ENCODE measurements at regions not wholly inside any gene's neighbourhood (a gene's known extent, or its start where the extent isn't known, plus 50 kb on each side); places are given as distances from the start of the nearest gene placed in this dataset.

DNA sequence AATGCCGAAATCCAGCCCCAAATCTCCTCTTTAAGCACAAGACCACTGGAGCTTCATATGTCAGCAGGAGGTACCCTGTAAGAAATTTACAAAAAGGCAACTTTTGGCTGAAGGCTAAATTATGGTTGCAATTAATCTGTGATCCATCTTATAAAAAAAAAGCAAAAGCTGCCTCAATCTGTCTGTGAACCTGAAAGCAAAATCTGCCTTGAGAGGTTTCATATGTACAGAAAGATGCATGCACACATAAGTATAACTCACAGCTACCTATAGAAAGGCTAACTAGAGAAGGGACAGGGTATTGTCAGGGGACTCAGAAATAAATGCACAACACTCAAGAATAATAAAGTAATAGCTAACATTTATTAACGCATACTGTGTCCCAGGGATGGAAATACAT lies 964.2 kb upstream of the ADGRL2 start:
- H3K9me3 ChIP-seq = no peaks in the 10 kb centered on the region
- TF ChIP-seq POLR2A (IDR thresholded peaks at IDR 0.05) (no peak), CTCF (IDR thresholded peaks at IDR 0.05) (no peak)
- intact Hi-C loops (cut with DNase I) = no loop called here
- no peak for DNase-seq
- H3K4me1 ChIP-seq = no peaks in the 10 kb centered on the region
- H3K27me3 ChIP-seq = no peaks in the 10 kb centered on the region
- 92 to 96% methylated on average over 2 of the region's 2 CpGs for WGBS, 2 donors
- no peak overlapping the region for H3K4me3 ChIP-seq
- H3K36me3 ChIP-seq = no peaks in the 10 kb centered on the region
- H3K27ac ChIP-seq = no peak overlapping the region

- WGBS, 2 donors = 66 to 68% methylated on average over 3 of the region's 3 CpGs
- H3K4me3 ChIP-seq = no peak overlapping the region
- H3K4me1 ChIP-seq = no peaks in the 10 kb centered on the region
- DNase-seq = no peak
- no peaks in the 10 kb centered on the region for H3K9me3 ChIP-seq
- H3K27ac ChIP-seq = no peak overlapping the region
- intact Hi-C loops (cut with DNase I) = no loop called here
- no peaks in the 10 kb centered on the region for H3K36me3 ChIP-seq
- H3K27me3 ChIP-seq = no peaks in the 10 kb centered on the region
- no peak for TF ChIP-seq CTCF (IDR thresholded peaks at IDR 0.05)
These were observed 973.1 kb upstream of the ADGRL2 start for GRCh38 chr1:80827666-80828065.

GRCh38 chr1:80825067-80825466 lies 975.7 kb upstream of the ADGRL2 start:
- 66 to 78% methylated on average over 5 of the region's 5 CpGs for WGBS, 2 donors
- Histone ChIP-seq H3K9me3 (no peaks in the 10 kb centered on the region), H3K27ac (no peak overlapping the region), H3K36me3 (no peaks in the 10 kb centered on the region), H3K4me3 (no peak overlapping the region), H3K27me3 (no peaks in the 10 kb centered on the region), H3K4me1 (no peaks in the 10 kb centered on the region)
- DNase-seq = no peak
- TF ChIP-seq CTCF (IDR thresholded peaks at IDR 0.05) (no peak), POLR2A (IDR thresholded peaks at IDR 0.05) (no peak)
- intact Hi-C loops (cut with DNase I) = no loop called here

DNA sequence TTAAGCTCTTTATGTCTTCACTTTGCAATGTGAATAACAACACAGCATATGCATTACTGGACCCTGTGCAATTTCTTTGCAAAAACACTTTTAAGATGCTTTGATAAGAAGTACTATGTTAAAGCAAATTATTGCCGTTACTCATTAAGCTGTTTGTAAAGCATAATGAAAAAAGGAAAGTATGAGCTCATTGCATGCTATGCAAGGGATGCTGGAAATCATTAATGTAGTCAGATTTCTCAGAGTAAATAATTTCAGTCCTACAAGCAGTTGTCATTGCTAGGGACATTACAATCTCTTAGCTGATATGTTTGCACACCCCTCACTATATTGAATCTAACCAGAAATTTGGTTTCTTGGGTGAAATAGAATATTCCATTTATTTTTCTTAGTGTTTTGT lies 982.5 kb upstream of the ADGRL2 start:
- no peak for DNase-seq

GRCh38 chr1:80807981-80808380 lies 992.8 kb upstream of the ADGRL2 start:
- no peak overlapping the region for H3K4me3 ChIP-seq
- H3K27ac ChIP-seq = no peak overlapping the region
- no peaks in the 10 kb centered on the region for H3K4me1 ChIP-seq
- no peak for DNase-seq
- 40 to 44% methylated on average over 2 of the region's 2 CpGs for WGBS, 2 donors
- TF ChIP-seq POLR2A (IDR thresholded peaks at IDR 0.05) (no peak), CTCF (IDR thresholded peaks at IDR 0.05) (no peak)
- intact Hi-C loops (cut with DNase I) = no loop called here
- H3K27me3 ChIP-seq = no peaks in the 10 kb centered on the region
- H3K36me3 ChIP-seq = no peaks in the 10 kb centered on the region
- no peaks in the 10 kb centered on the region for H3K9me3 ChIP-seq

More for the DNA sequence above, 982.5 kb upstream of the ADGRL2 start:
- Histone ChIP-seq H3K27me3 (no peaks in the 10 kb centered on the region), H3K4me3 (no peak overlapping the region), H3K4me1 (no peaks in the 10 kb centered on the region), H3K9me3 (no peaks in the 10 kb centered on the region), H3K27ac (no peak overlapping the region), H3K36me3 (no peaks in the 10 kb centered on the region)
- TF ChIP-seq CTCF (IDR thresholded peaks at IDR 0.05) (no peak), POLR2A (IDR thresholded peaks at IDR 0.05) (no peak)
- intact Hi-C loops (cut with DNase I) = no loop called here
- 53 to 66% methylated on average over 1 of the region's 1 CpG for WGBS, 2 donors
